HG03025 (cell line): ENCODE measurements at regions not wholly inside any gene's neighbourhood (a gene's known extent, or its start where the extent isn't known, plus 50 kb on each side); places are given as distances from the start of the nearest gene placed in this dataset.

Experiments
- ATAC-seq: cut with Tn5 transposase; IDR thresholded peaks from one replicate; pipeline ENCODE4 v1.9.1; 2021; ENCODE audit warnings: mild to moderate bottlenecking, moderate library complexity; ENCODE audit not compliant: unreplicated experiment, low FRiP score

DNA sequence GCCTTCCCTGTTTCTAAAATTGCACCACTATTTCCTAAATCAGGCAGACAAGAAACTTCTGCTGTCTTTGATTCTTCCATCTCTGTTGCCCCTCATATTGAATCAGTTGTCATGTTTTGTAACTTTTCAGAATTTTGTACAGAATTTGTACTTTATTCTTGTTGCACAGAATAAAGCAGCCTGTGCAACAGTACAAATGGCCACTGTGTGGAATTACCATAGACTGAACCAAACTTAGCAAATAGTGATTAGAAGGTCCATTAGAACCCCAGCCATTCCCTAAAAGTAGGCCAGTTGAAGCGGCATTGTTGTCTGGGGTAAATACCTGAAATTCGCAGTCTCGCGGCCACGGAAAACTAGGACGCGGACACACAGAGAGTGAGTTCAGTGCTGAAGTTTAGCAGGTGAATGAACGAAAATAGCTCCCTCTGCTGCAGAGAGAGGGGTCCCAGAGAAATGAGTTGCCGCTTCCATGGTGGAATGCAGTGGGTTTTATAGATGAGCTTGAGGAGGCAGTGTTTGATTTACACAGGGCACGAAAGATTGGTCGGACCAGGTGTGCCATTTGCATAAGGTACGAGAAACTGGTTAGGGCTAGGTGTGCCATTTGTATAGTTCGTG is 71.8 kb downstream of the C4orf33 start:
- no peak for ATAC-seq

DNA sequence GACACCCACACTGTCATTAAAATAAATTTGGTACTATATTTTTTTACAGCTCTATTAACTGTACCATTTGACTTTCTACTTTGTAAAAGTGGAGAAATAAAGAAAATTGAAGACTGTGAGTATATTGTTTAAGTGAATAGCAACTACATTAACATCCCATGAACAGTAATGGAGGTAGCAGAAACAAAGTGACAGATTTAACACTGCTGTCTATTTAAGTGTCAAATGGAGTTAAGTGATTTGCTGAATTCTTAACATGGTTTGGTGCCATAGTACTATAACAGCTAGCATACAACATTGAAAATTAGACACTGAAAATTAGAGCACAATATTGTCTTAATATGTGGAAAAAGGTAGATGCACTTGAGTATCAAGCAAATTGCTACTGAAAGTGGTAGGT is 76.2 kb downstream of the C4orf33 start:
- ATAC-seq, result no peak

DNA sequence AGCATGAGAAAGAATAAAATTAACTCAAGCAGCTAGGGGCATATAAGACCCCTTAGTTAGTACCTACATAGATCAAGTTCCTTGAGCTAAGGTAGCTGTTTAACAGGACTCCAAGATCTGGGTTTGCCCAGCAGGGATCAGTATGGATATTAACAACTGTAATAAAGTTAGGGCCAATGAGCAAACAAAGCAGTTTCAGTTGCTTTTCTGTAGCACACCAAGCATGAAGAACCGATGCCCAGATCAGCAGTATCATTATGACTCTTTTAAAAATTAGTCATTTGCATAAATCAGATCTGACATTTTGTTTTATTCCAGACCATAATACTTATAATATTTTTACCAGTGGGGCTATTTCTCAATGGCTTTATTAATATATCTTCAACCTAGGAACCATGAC is 80.9 kb downstream of the C4orf33 start:
- no peak for ATAC-seq

DNA sequence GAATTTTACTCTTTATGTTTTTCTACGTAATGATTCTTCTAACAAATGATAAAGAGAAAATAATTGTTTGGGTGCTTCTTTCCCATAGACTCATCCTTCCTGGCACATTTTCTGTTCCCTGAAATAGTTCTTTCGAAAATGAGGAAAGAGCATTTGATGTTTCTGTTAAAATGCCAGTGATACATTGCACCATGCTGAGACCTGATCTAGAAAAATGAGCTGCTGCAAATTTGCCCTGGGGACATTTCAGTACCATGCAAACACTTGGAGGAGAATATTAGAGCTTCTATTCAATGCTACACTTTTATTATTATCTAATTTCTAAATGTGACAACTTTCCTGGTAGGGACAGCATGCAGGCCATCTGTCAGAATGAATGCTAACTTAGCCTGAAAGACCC is 83.3 kb downstream of the C4orf33 start:
- no peak for ATAC-seq

DNA sequence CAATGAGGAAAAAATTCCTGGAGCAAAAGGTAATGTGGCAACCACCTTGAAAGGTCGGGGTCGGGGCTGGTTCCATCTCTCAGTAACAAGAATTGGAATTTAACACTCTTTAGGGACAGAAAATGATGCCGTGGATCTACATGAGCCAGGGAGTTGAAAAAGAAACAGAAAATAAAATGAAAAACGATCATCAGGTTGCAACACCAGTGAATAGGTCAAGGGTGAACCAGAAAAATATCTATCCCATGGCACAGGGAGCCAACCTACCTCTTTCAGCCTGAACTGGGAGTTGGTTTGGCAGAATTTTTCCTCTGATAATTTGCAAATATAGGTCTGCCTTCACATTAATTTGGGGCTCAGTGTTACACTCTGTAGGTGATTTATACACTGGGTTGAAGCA is 93.7 kb downstream of the C4orf33 start:
- ATAC-seq, result no peak

DNA sequence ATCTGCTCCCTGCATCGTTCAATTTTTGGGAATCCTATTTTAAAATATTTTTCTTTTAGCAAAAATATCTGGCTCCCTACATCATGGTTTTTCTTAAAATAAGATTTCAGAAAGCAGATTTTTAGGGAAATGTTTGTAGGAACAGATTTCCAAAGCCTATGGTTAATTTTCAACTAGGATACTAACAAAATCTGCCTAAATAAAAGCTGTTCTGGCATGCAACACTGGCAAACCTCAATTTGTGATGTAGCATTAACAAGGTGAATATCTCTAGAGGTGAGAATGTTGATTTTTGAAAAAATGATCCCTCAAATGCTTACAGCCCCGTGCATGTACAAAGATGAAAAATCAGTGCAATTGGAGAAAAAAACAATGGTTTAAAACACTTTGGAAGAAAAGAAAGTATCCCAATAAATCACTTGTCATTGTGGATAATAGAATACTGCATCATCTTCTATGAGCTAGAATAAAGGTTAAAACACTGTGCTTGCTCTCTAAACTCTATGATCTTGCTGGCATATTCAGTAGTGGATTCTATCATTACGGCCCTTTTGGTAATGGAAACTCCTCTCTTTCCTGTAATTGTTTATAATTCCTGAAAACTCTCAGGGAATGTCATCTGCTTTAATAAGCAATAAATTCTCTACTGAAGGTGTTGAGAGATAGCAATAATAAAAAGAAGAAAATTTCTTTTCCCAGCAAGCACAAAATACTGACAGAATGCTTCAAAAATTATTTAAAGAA is 97.6 kb downstream of the C4orf33 start:
- ATAC-seq, result no peak

DNA sequence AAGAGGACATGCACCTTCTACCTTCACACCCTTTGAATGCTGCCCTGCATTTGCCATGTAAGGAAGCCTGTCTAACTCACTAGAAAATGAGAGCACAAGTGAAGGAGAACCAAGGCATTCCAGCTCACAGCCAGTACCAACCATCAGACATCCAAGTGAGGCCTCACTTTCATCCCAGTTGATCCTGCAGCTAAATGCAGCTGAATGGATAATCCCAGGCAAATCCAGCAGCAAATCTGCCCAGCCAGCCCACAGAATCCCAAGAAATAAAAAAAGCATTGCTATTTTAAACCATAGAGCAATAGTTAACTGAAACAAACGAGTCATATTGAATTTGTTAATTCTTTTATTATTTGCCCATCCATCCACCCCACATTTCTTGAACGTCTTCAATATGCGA is 112.5 kb downstream of the C4orf33 start:
- no peak for ATAC-seq

DNA sequence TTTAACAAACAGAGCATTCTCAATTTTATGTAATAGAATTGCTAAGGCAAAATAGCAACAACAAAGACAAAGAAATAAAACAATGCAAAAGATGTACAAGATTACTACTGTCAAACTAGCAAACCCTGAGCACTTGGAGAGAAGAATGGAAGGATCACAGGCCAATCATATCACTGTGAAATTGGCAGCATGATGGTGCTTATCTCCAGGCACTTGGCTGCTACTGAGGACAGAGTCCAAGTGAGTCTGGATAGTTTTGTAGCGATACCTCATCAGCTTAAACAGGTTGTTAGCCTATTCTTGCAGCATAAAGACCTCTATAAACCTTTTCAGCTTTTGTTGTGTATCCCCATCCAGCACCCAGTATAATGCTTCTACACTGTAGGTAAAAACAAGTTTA is 117.7 kb downstream of the C4orf33 start:
- no peak for ATAC-seq

DNA sequence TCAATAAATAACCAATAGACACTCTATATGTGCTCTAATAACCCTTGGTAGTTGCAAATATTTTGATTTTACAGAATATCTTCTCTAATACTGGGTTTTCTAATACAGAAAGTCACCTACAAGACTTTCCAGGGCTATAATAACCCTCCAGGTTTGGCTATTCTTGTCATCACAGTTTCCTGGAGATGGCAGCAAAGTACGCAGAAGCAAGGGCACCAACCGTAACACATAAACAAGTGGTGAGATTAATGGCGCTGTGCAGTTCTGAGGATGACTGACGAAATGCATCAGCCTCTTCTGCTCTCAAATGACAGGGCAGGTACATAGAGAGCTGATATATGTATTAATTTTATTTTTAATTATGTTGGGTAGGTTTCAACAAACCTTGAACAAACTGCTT is 122.4 kb downstream of the C4orf33 start:
- no peak for ATAC-seq

DNA sequence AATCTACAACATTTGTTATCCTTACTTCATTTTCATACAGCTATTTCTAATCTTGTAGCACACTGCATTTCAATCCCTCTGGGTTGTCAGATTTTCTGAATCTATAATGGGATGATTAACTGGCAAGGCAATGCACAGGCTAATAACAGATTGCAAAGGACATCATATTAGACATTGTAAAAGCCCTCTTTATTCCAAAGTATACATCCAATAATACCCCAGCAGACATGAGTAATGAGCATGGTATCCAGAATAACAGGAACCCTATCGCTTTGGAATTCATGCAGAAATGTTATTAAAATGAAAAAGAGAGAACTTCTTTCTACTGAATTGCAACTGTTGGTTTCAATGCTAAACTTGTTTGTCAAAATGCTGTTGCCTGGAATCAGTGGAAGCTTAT is 122.9 kb downstream of the C4orf33 start:
- no peak for ATAC-seq

DNA sequence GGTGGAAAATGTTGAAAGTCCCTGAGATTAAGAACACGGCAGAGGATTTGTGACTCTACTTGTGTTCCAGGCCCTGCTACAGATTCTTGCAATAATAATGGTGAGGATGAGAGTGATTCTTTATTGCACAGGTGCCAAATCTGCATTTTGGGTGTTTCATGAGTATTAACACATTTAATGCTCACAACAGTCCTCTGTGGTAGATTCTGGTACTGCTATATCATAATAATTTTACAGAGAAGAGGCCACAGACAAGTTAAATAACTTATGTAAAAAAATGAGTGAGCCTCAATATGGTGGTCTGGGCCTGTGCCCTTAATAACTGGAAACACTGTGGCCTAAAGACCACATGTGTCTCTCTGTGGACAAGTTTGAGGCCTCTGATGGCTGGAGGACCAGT is 124.3 kb downstream of the C4orf33 start:
- no peak for ATAC-seq

DNA sequence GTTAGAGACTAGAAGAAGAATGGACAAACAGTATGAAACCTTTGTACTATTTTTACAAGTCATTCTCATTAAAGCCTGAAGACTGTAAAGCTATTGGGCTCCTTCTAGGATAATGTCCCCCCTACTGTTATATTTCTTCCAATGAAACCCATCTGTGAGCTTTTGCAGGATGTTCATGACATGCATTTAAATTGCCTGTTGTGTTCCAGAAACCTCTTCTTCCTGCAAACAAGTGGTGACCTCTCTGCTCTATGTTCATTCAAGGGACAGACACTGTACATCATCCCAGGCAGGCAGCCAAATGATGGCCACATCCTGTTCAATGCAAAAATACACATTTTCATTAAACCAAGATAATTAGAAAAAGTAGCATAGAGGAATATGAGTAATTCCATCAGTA is 128.0 kb downstream of the C4orf33 start:
- ATAC-seq, result no peak

DNA sequence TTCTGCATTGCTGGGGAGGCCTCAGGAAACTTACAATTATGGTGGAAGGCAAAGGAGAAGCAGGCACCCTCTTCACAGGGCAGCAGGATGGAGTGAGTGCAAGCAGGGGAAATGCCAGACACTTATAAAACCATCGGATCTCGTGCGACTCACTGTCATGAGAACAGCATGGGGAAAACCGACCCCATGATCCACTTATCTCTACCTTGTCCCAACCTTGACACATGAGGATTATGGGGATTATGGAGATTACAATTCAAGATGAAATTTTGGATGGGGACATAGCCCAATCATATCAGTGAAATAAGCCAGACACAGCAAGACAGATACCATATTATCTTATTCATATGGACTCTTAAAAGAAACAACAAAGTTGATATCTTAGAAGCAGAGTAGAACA is 134.9 kb downstream of the C4orf33 start:
- ATAC-seq, result no peak

DNA sequence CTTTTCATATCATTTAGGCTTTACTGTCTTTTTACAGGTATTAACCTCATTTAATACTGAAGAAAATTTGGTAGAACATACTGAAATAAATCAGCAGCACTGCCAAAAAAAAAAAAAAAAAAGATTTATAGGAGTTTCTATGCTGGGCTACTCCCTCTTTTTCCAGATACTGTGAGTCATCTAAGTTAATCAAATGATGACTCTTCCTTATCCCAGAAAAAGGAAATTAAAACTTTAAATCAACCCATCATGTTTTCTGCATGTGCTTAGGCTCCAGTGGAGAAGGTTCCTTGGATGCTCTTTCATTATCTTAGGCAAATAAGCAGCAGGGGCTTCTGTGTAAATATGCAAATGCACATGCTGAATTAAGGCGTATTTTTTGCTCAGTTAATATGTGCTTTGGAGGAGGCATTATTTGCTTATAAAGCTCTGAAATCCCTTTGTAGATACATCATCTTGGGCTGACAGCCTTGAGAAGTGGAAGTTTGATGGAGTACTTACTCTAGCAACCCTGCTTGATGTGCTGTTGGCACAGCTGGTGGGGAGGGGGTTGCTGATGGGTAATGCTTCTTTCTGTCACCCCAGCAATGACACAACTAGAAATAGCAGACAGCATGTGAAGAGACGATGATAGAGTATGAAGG is 136.1 kb downstream of the C4orf33 start:
- ATAC-seq, result no peak

DNA sequence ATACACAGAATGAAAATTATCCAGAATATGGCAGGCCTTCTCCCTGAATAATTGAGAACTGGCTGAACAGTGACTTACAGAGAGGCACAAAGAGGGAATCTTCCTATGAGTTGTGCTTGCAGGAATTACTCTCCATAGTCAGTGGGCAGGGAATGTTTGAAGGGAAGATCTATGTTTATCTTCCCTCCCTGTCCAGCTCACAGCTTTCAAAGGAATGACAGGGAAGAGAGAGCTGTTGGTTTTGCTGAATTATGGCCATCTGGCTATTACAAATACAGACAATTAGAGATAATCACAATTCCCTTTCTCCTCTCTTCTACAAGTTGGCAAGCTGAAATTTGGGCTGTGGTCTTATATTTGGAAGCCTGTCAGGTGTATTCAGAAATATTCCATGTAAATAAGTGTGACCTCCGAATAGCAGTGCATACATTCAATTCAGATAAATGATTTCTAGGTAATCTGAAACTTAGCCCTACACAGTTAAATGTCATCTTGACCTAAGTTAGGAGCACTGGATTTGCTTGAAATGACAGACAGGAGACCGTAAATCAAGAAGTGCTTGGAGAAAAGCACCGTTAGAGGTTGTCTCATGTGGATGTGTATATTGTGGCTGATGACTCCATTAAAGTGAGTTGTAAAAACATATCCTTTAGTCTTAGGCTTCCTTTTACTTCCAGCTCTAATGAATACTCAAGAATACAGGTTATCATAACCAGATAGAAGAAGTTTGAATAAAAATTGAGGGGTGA is 136.8 kb downstream of the C4orf33 start:
- ATAC-seq, result no peak

DNA sequence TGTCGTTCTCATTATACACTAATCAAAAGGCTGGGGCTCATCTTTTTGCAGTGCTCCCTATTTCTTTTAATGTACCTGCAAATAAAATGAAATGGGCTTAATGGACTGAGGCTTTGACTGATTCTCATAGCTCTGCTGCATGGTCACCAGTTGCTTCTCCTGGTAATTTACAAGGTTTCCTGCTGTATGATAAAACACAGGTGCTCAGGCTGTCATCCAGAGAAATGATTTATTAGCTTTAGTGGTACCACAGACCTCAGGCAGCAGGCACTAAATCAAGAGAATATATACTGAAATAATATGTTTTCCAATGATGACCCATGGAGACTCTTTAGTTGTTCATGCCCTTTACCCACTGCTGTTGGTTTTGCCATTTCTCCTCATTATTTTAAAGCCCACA is 137.7 kb downstream of the C4orf33 start:
- ATAC-seq, result no peak

DNA sequence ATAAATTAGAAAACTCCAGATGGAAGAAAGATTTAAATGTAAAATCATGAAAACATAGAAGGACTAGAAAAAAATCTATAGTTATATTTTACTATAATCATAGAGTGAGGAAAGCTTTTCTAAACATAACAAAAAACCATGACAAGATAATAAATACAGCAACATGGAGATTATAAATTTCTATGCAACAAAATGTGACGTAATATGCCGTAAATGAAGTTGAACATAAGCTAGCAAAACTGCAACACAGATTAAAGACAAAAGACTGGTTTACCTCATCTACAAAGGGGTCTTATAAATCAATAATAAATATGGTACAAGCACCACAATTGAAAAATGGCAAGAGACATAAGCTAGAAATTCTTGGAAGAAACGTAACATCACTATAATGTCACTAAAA is 140.4 kb downstream of the C4orf33 start:
- no peak for ATAC-seq

DNA sequence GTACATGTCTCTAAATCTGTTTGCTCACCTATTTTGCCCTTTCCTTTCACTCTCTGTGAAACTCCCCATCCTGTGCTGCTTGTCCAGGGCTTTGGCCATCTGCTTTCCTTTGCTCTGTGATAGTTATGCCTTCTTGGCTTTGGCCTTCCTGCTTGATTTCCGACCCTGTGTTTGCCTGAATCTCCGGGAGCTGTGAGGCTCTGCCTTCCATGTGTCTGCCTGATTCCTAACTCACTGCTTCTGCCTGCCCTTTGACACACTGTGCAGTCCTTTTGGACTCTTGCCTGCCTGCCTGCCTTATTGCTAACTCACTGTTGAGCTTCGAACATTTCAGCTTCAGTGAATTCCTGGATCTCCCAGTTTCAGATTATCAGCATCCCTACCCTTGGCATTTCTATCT is 143.1 kb downstream of the C4orf33 start:
- no peak for ATAC-seq

DNA sequence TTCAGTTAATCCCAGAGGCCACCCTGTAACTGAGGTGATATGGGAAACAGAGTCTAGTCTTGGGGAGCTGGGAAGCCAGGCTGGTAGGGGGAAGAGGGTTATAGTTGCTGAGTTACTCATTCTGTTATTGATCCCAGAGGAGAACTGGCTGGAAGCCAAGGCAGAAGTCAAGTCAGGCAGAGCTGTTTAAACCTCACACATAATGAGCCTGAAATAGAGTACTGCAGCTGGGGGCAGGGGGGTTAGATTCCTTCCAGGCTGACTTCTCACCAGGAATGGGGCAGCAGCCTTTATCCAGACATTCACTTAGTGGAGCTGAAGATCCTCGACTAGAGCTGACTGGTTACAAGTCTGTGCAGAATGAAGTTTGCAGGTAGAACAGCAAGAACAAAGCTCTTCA is 144.9 kb downstream of the C4orf33 start:
- no peak for ATAC-seq

DNA sequence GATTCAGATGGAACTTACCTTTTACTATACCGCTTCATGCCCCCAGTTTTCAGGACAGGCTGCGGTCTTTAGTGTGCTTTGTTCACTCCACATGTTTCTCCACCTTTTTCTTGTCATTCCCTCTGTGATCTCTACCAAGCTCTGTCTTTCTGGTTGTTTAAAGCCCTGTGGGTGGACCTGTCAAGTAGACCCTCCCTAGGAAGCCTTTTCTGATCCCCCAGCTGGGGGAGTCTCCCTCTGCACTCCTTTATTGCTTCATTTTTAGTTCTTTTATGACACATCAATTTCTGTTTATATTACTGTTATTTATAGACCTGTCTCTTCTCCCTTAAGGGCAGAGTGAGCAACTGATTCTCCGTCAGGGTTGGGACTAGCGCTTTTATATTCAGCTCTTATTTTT is 150.2 kb downstream of the C4orf33 start:
- no peak for ATAC-seq

DNA sequence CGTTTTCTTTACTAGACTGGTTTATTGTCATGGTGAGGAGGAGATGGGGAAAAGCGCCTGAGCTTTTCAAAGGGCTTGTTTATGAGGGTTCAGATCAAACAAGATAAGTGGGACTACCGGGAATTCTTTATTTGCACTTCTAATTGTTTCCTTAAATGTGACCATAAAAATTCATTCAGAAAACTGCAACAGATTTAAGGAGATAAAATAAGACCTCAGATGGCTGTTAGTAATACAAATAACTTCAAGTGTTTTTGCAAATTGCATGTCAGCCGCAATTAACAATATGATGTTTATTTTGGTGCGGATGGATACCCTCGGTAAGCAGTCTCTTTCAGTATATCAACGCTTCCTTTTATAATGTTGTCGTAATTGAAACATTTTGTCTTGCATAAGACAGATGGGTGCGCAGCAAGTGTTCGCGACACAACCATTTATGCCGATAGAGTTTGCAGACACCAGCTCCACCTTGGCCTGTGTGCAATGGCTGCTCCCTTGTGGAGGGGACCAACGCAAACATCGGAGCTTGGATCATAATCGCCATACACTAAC is 151.0 kb downstream of the C4orf33 start:
- no peak for ATAC-seq
